ENCODE measurements at regions not wholly inside any gene's neighbourhood (a gene's known extent, or its start where the extent isn't known, plus 50 kb on each side); places are given as distances from the start of the nearest gene placed in this dataset.

DNA sequence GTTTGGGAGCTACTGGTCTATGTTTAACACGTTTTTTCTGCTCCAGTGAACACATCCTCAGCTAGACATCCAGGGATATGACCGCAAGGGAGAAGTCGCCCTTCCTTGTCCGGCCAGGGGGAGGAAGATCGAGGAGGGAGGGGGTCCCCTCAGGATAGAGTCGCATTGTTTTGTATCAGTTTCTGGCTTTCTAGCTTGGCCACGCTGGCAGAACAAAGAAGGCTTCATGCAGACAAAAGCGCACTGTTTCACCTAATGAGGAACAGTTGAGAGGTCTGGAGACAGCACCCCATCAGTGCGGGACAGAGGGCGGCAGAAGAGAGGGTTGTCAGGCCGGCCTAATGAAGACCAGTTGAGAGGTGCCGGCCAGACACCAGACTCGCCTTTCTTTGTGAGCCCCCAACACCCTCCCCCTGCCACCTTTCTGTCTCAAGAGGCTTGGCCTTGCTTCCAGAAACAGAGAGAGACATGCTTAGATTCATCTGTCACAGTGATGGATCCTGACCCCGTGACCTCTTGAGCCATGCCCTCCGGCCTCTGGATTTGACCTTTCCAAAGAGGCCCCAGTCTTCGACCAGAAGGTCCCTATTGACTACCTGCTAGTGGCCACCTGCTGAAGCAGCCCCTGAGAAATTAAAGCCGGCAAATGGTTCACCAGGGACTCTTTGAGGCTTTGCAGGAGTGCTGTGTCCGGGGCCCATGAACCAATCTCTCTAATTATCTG is 254.7 kb upstream of the TBX3 start:
- peak; percentile 65 for DNase-seq
- peaks cover 21% of the 10 kb centered on the region for H3K27me3 Mint-ChIP-seq (ENCODE audit: low read depth, poor library complexity)
- H3K9me3 Mint-ChIP-seq, result no peaks in the 10 kb centered on the region
- H3K4me1 Mint-ChIP-seq, result peaks cover 47% of the 10 kb centered on the region
- no peaks in the 10 kb centered on the region for H3K36me3 Mint-ChIP-seq (ENCODE audit: low read depth)
- TF ChIP-seq, protein P1, sequence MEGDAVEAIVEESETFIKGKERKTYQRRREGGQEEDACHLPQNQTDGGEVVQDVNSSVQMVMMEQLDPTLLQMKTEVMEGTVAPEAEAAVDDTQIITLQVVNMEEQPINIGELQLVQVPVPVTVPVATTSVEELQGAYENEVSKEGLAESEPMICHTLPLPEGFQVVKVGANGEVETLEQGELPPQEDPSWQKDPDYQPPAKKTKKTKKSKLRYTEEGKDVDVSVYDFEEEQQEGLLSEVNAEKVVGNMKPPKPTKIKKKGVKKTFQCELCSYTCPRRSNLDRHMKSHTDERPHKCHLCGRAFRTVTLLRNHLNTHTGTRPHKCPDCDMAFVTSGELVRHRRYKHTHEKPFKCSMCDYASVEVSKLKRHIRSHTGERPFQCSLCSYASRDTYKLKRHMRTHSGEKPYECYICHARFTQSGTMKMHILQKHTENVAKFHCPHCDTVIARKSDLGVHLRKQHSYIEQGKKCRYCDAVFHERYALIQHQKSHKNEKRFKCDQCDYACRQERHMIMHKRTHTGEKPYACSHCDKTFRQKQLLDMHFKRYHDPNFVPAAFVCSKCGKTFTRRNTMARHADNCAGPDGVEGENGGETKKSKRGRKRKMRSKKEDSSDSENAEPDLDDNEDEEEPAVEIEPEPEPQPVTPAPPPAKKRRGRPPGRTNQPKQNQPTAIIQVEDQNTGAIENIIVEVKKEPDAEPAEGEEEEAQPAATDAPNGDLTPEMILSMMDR (IDR thresholded peaks at IDR 0.05), result no peak
- no peak overlapping the region for H3K4me3 Mint-ChIP-seq
- H3K27ac Mint-ChIP-seq, result no peak overlapping the region

DNA sequence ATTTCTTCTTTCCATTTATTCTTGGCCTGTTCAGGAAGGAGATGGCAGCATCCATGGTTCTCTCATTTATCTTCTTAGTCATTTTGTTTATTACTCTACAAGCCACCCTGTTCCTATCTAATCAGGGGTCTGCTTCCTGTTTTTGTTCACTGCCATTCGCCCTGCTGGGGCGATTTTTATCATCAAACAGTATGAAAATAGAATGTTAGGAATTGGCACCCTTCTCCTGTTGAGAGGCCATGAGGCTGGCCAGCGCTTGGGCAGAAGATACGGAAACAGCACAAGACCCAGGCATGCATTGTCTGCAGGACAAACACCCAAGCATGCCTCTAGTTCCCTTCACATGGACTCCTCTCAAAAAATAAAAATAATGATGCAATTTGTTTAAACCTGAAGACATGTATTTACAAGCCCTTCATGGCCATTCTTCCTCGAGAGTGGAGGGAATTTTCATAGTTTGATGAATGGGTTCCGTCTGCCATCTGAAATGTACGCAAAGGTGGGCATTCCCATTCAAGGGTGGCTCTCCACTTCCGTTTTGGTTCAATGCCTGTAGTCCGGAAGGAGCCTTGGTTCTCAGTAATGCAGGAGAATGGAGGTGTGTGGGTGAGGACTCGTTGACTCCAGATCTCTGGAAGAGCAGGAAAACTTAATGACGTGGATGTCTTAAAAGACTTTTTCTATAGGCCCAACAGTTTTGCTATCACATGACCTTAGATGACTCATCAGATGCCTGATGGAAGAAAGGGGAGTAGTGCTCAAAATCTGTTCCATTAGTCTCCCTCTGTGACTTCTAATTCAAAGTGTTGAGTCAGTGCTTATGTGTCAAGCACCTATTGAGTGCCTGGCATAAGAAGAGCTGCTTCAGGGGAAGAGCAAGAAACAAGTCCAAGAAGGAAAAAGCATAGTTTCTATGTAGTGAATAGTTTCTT is 252.4 kb upstream of the TBX3 start:
- no peak overlapping the region for H3K27ac Mint-ChIP-seq
- no peak for DNase-seq
- H3K36me3 Mint-ChIP-seq (ENCODE audit: low read depth), result peaks cover 10% of the 10 kb centered on the region
- peaks cover 10% of the 10 kb centered on the region for H3K9me3 Mint-ChIP-seq
- H3K4me1 Mint-ChIP-seq, result peaks cover 46% of the 10 kb centered on the region
- H3K4me3 Mint-ChIP-seq, result no peak overlapping the region
- TF ChIP-seq, protein P1 (IDR thresholded peaks at IDR 0.05), result no peak
- peaks cover 10% of the 10 kb centered on the region for H3K27me3 Mint-ChIP-seq (ENCODE audit: low read depth, poor library complexity)

DNA sequence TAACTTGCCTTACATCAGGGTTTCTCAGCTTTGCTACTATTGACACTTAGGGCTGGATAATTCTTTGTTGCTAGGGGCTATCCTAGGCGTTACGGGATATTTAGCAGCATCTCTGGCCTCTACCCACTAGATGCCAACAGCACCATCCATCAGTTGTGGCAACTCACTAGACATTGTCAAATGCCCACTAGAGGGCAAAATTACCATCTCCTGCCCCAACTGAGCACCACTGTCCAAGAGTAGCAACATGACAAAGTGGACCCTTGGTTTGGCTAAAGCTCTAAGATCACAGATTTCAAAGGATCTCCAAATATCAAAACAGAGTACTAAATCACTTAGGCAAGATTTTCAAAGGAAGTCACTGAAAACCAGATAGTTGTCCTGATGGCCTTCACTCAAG is 251.7 kb upstream of the TBX3 start:
- Mint-ChIP-seq H3K4me3 (no peak overlapping the region), H3K27ac (no peak overlapping the region), H3K27me3 (ENCODE audit: low read depth, poor library complexity) (peaks cover 10% of the 10 kb centered on the region), H3K36me3 (ENCODE audit: low read depth) (peaks cover 17% of the 10 kb centered on the region), H3K4me1 (peaks cover 46% of the 10 kb centered on the region), H3K9me3 (peaks cover 17% of the 10 kb centered on the region)
- no peak for DNase-seq
- TF ChIP-seq, protein P1 (IDR thresholded peaks at IDR 0.05), result no peak

DNA sequence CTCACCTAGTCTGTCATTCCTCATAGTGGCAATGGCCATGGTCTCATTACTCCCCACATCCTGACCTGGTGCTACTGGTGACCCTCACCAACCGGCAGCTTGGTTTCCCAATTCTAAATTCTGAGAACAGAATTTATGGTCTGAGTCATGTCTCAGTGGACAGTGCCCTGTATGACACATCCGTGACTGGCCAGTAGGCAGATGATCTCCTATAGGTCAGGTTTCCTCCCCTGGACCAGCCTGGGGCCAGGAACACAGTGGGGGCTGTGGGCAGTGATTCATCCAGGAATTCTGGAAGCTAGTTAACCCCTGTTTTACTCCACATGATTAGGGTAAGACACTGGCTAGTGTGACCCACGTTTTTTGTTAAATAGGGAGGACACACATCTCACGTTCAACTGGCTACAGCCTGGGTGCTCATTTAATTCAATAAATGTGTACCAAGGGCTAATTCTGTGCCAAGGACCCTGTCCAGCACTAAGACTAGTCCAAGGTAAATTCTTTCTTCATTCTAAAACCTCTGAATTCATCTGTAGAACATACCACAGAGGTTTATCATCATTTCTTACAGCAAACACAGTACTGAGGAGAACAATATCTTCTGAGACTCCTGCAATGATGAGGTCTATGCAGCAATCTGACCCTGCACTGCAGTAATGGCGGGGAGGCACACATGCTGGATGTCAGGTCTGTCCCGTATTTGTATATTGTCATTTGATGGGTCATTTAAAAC is 249.6 kb upstream of the TBX3 start:
- TF ChIP-seq, protein P1 (IDR thresholded peaks at IDR 0.05), result no peak
- no peak overlapping the region for H3K27ac Mint-ChIP-seq
- peaks cover 18% of the 10 kb centered on the region for H3K36me3 Mint-ChIP-seq (ENCODE audit: low read depth)
- DNase-seq, result no peak
- peaks cover 37% of the 10 kb centered on the region for H3K4me1 Mint-ChIP-seq
- H3K4me3 Mint-ChIP-seq, result no peak overlapping the region
- H3K27me3 Mint-ChIP-seq (ENCODE audit: low read depth, poor library complexity), result peaks cover 10% of the 10 kb centered on the region
- peaks cover 25% of the 10 kb centered on the region for H3K9me3 Mint-ChIP-seq

DNA sequence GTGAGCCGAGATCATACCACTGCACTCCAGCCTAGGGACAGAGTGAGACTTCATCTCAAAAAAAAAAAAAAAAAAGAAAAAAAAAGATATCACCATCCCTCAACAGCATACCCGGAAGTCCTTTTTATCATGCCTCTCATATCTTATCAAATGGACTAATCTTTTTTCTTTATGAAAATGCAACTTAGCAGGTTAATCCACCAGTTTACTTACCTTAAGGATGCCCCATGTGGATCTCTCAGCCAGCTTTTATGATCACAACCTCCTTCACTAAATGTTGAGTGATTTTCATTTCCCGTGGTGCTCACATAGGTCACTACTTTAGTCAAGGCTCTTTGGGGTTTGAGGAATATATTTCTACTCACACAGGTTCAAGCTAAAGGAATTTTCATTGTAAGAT is 248.8 kb upstream of the TBX3 start:
- no peak overlapping the region for H3K27ac Mint-ChIP-seq

More for the DNA sequence above, 248.8 kb upstream of the TBX3 start:
- TF ChIP-seq, protein P1 (IDR thresholded peaks at IDR 0.05), result no peak
- Mint-ChIP-seq H3K9me3 (peaks cover 25% of the 10 kb centered on the region), H3K4me3 (no peak overlapping the region), H3K4me1 (peaks cover 29% of the 10 kb centered on the region), H3K27me3 (ENCODE audit: low read depth, poor library complexity) (peaks cover 10% of the 10 kb centered on the region), H3K36me3 (ENCODE audit: low read depth) (peaks cover 18% of the 10 kb centered on the region)
- no peak for DNase-seq

All from nephron progenitor cell (in vitro differentiated cells).